H9 (cell line): ENCODE measurements at regions not wholly inside any gene's neighbourhood (a gene's known extent, or its start where the extent isn't known, plus 50 kb on each side); places are given as distances from the start of the nearest gene placed in this dataset.

Experiments used
- DNase-seq: peaks from one replicate; pipeline ENCODE4 v3.0.0-alpha.2; 2017
- H2AFZ ChIP-seq: one replicate; pipeline ENCODE4 v1.6.1; 2013; ENCODE audit warnings: mild to moderate bottlenecking, low read length, control low read depth, moderate library complexity
- H2AK5ac ChIP-seq: 2 replicates; pipeline ENCODE4 v1.6.1; 2013; ENCODE audit warnings: low read length, control low read depth, mixed read lengths; ENCODE audit not compliant: insufficient read length
- H2BK120ac ChIP-seq: one replicate; pipeline ENCODE4 v1.6.1; 2013; ENCODE audit warnings: low read depth, mild to moderate bottlenecking, low read length, control low read depth, inconsistent platforms; ENCODE audit not compliant: poor library complexity, severe bottlenecking
- H2BK12ac ChIP-seq: 2 replicates; pipeline ENCODE4 v1.6.1; 2013; ENCODE audit warnings: low read length, control low read depth, mixed read lengths, low read depth; ENCODE audit not compliant: insufficient read length
- H2BK15ac ChIP-seq: 2 replicates; pipeline ENCODE4 v1.6.1; 2013; ENCODE audit warnings: low read depth, low read length, control low read depth
- H2BK20ac ChIP-seq: one replicate; pipeline ENCODE4 v1.6.1; 2013; ENCODE audit warnings: low read depth, mild to moderate bottlenecking, low read length, control low read depth, inconsistent platforms; ENCODE audit not compliant: poor library complexity, severe bottlenecking
- H2BK5ac ChIP-seq: 2 replicates; pipeline ENCODE4 v1.6.1; 2013; ENCODE audit warnings: low read length, control low read depth, mixed read lengths; ENCODE audit not compliant: insufficient read length
- H3K14ac ChIP-seq: 2 replicates; pipeline ENCODE4 v1.6.1; 2013; ENCODE audit warnings: low read length, control low read depth; ENCODE audit not compliant: insufficient read depth
- H3K18ac ChIP-seq: 2 replicates; pipeline ENCODE4 v1.6.1; 2013; ENCODE audit warnings: low read depth, mild to moderate bottlenecking, mixed read lengths, low read length, control low read depth; ENCODE audit not compliant: insufficient read length
- H3K23ac ChIP-seq: 2 replicates; pipeline ENCODE4 v1.6.1; 2013; ENCODE audit warnings: low read length, control low read depth, mixed read lengths, low read depth; ENCODE audit not compliant: insufficient read length
- H3K23me2 ChIP-seq: 2 replicates; pipeline ENCODE4 v1.6.1; 2013; ENCODE audit warnings: low read depth, mild to moderate bottlenecking, mixed read lengths, low read length, control low read depth; ENCODE audit not compliant: insufficient read length, poor library complexity, severe bottlenecking
- H3K27ac ChIP-seq: 2 replicates; pipeline ENCODE4 v1.5.1; 2013; ENCODE audit warnings: low read length, control low read depth, mixed read lengths, low read depth; ENCODE audit not compliant: insufficient read length
- H3K27me3 ChIP-seq: 2 replicates; pipeline ENCODE4 v1.6.1; 2013; ENCODE audit warnings: low read length, control low read depth, inconsistent platforms; ENCODE audit not compliant: insufficient read depth
- H3K4ac ChIP-seq: 2 replicates; pipeline ENCODE4 v1.6.1; 2013; ENCODE audit warnings: low read depth, mild to moderate bottlenecking, control low read depth, inconsistent platforms, low read length, moderate library complexity
- H3K4me1 ChIP-seq: 2 replicates; pipeline ENCODE4 v1.6.1; 2013; ENCODE audit warnings: low read length, control low read depth, inconsistent platforms; ENCODE audit not compliant: insufficient read depth
- H3K4me2 ChIP-seq: 2 replicates; pipeline ENCODE4 v1.6.1; 2013; ENCODE audit warnings: low read length, control low read depth, mixed read lengths; ENCODE audit not compliant: insufficient read length, insufficient read depth
- H3K56ac ChIP-seq: 2 replicates; pipeline ENCODE4 v1.6.1; 2013; ENCODE audit warnings: low read depth, mild to moderate bottlenecking, mixed read lengths, low read length, control low read depth; ENCODE audit not compliant: insufficient read length
- H3K79me1 ChIP-seq: 2 replicates; pipeline ENCODE4 v1.6.1; 2013; ENCODE audit warnings: low read depth, mild to moderate bottlenecking, moderate library complexity, low read length, control low read depth, inconsistent platforms; ENCODE audit not compliant: insufficient read depth, poor library complexity, severe bottlenecking
- H3K79me2 ChIP-seq: 2 replicates; pipeline ENCODE4 v1.6.1; 2013; ENCODE audit warnings: low read length, control low read depth, inconsistent platforms; ENCODE audit not compliant: insufficient read depth
- H3K9ac ChIP-seq: 2 replicates; pipeline ENCODE4 v1.6.1; 2013; ENCODE audit warnings: low read length, control low read depth, mixed read lengths; ENCODE audit not compliant: insufficient read length; ENCODE audit errors: extremely low read depth
- H3K9me3 ChIP-seq: one replicate; pipeline ENCODE4 v1.6.1; 2013; ENCODE audit warnings: low read depth, low read length, inconsistent platforms; ENCODE audit not compliant: control insufficient read depth
- H3T11ph ChIP-seq: one replicate; pipeline ENCODE4 v1.6.1; 2013; ENCODE audit warnings: mild to moderate bottlenecking, low read length, control low read depth, inconsistent platforms
- H4K20me1 ChIP-seq: one replicate; pipeline ENCODE4 v1.6.1; 2013; ENCODE audit not compliant: control insufficient read depth, insufficient read length, insufficient read depth
- H4K5ac ChIP-seq: 2 replicates; pipeline ENCODE4 v1.6.1; 2013; ENCODE audit warnings: low read depth, mild to moderate bottlenecking, mixed read lengths, low read length, control low read depth; ENCODE audit not compliant: insufficient read length
- H4K8ac ChIP-seq: replicated peaks from 2 replicates; pipeline ENCODE4 v1.6.1; 2013; ENCODE audit warnings: low read length, control low read depth, mixed read lengths, low read depth; ENCODE audit not compliant: insufficient read length
- H4K91ac ChIP-seq: 2 replicates; pipeline ENCODE4 v1.6.1; 2013; ENCODE audit warnings: low read depth, mild to moderate bottlenecking, moderate library complexity, mixed read lengths, low read length, control low read depth; ENCODE audit not compliant: insufficient read length
- H3K27ac Mint-ChIP-seq, 3 experiments: 2 replicates in 2 of 3; 3 replicates in 1 of 3; pipeline ENCODE4 v1.8.0; 2020 to 2021; ENCODE audit warnings: mixed read lengths in 3 of 3, mild to moderate bottlenecking in 1 of 3, moderate library complexity in 1 of 3
- H3K27me3 Mint-ChIP-seq: 2 replicates; pipeline ENCODE4 v1.8.0; 2021; ENCODE audit warnings: low read depth, mild to moderate bottlenecking, moderate library complexity, mixed read lengths
- H3K36me3 Mint-ChIP-seq, 3 experiments: 2 replicates in 2 of 3; 3 replicates in 1 of 3; pipeline ENCODE4 v1.8.0; 2020 to 2021; ENCODE audit warnings: low read depth in 3 of 3, mixed read lengths in 3 of 3; ENCODE audit not compliant: insufficient read depth in 1 of 3
- H3K4me1 Mint-ChIP-seq, 2 experiments: 2 replicates each; pipeline ENCODE4 v1.8.0; 2020; ENCODE audit warnings: mixed read lengths in 2 of 2
- H3K4me3 Mint-ChIP-seq, 2 experiments: 2 replicates in 1 of 2; 3 replicates in 1 of 2; pipeline ENCODE4 v1.8.0; 2020 to 2021; ENCODE audit warnings: mild to moderate bottlenecking in 2 of 2, mixed read lengths in 2 of 2, moderate library complexity in 1 of 2
- H3K9me3 Mint-ChIP-seq, 2 experiments: 2 replicates in 1 of 2; 3 replicates in 1 of 2; pipeline ENCODE4 v1.8.0; 2020; ENCODE audit warnings: mild to moderate bottlenecking in 2 of 2, mixed read lengths in 2 of 2, moderate library complexity in 1 of 2
- WGBS: extraction: QIAGEN DNeasy Blood & Tissue Kit; methylation state at CpG from one replicate; pipeline ENCODE4 v1.1.7; 2013; ENCODE audit warnings: missing lambda C conversion rate, low lambda C conversion rate, mixed read lengths; ENCODE audit not compliant: insufficient read length; ENCODE audit errors: extremely low coverage; 5-methylcytosine and 5-hydroxymethylcytosine counted together
- TF ChIP-seq, protein P1 (sequence below): fragments of 200-600 bp; sonication (generic); conservative IDR thresholded peaks from 3 replicates; pipeline ENCODE4 v1.8.0; 2021; ENCODE audit warnings: antibody characterized with exemption, mild to moderate bottlenecking

GRCh38 chr2:205934443-205934842 lies 151.5 kb downstream of the INO80D start:
- Histone ChIP-seq H3T11ph (no peak overlapping the region), H3K23me2 (no peaks in the 10 kb centered on the region), H2BK120ac (no peak overlapping the region), H3K18ac (no peak overlapping the region), H3K9me3 (no peaks in the 10 kb centered on the region), H2BK12ac (no peak overlapping the region), H4K20me1 (no peaks in the 10 kb centered on the region), H4K8ac (no peak overlapping the region), H3K79me1 (no peaks in the 10 kb centered on the region), H4K91ac (no peak overlapping the region), H2AFZ (no peak overlapping the region), H2BK5ac (no peak overlapping the region), H2BK15ac (no peak overlapping the region), H3K23ac (no peak overlapping the region), H3K27me3 (no peaks in the 10 kb centered on the region), H2BK20ac (no peak overlapping the region), H4K5ac (no peak overlapping the region), H3K9ac (no peak overlapping the region), H3K27ac (no peak overlapping the region), H3K4me1 (peaks cover 4% of the 10 kb centered on the region; the same call in 1 of the 2 replicates), H3K4ac (no peak overlapping the region), H3K79me2 (no peaks in the 10 kb centered on the region), H2AK5ac (no peak overlapping the region), H3K4me2 (no peak overlapping the region), H3K14ac (no peak overlapping the region), H3K56ac (no peak overlapping the region)
- H3K4me3 Mint-ChIP-seq = no peak overlapping the region
- TF ChIP-seq, protein P1, sequence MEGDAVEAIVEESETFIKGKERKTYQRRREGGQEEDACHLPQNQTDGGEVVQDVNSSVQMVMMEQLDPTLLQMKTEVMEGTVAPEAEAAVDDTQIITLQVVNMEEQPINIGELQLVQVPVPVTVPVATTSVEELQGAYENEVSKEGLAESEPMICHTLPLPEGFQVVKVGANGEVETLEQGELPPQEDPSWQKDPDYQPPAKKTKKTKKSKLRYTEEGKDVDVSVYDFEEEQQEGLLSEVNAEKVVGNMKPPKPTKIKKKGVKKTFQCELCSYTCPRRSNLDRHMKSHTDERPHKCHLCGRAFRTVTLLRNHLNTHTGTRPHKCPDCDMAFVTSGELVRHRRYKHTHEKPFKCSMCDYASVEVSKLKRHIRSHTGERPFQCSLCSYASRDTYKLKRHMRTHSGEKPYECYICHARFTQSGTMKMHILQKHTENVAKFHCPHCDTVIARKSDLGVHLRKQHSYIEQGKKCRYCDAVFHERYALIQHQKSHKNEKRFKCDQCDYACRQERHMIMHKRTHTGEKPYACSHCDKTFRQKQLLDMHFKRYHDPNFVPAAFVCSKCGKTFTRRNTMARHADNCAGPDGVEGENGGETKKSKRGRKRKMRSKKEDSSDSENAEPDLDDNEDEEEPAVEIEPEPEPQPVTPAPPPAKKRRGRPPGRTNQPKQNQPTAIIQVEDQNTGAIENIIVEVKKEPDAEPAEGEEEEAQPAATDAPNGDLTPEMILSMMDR = peak; percentile 51
- no peaks in the 10 kb centered on the region for H3K27me3 Mint-ChIP-seq
- peaks cover 29 to 42% of the 10 kb centered on the region in 2 experiments for H3K4me1 Mint-ChIP-seq
- no CpG with 5 or more reads among the region's 1 CpG for WGBS
- no peak overlapping the region for H3K27ac Mint-ChIP-seq
- H3K9me3 Mint-ChIP-seq = no peaks in the 10 kb centered on the region; a peak in 1 of 5 replicates
- H3K36me3 Mint-ChIP-seq = no peaks in the 10 kb centered on the region
- no peak for DNase-seq
